ENCODE measurements at regions not wholly inside any gene's neighbourhood (a gene's known extent, or its start where the extent isn't known, plus 50 kb on each side); places are given as distances from the start of the nearest gene placed in this dataset.
A peak's percentile ranks its signal among the peaks of the same experiment; 100 is the strongest.
"Not testable (repeated sequence)": the region's sequence is repeated elsewhere in the genome, so short reads cannot be mapped to it uniquely, and the experiment has no call there.

GRCh38 chr12:72144553-72144952 lies 127.6 kb upstream of the TRHDE start:
- no peak for DNase-seq (ENCODE audit: extremely low read depth in 1 of 11, low read depth in 9 of 11, low spot score in 4 of 11)

GRCh38 chr12:72146495-72146894 lies 125.7 kb upstream of the TRHDE start:
- DNase-seq (ENCODE audit: extremely low read depth in 1 of 11, low read depth in 9 of 11, low spot score in 4 of 11) = no peak

GRCh38 chr12:72148709-72149108 lies 123.5 kb upstream of the TRHDE start:
- no peak for DNase-seq (ENCODE audit: extremely low read depth in 1 of 11, low read depth in 9 of 11, low spot score in 4 of 11)

- no peak for DNase-seq (ENCODE audit: extremely low read depth in 1 of 11, low read depth in 9 of 11, low spot score in 4 of 11)
Measured at GRCh38 chr12:72162875-72163274, 109.3 kb upstream of the TRHDE start.

- no peak for DNase-seq (ENCODE audit: extremely low read depth in 1 of 11, low read depth in 9 of 11, low spot score in 4 of 11)
Measured at GRCh38 chr12:72168851-72169250, 103.3 kb upstream of the TRHDE start.

GRCh38 chr12:72173974-72174373 lies 98.2 kb upstream of the TRHDE start:
- DNase-seq (ENCODE audit: extremely low read depth in 1 of 11, low read depth in 9 of 11, low spot score in 4 of 11) = no peak

GRCh38 chr12:72178244-72178643 lies 93.9 kb upstream of the TRHDE start:
- DNase-seq (ENCODE audit: extremely low read depth in 1 of 11, low read depth in 9 of 11, low spot score in 4 of 11) = no peak

- DNase-seq (ENCODE audit: extremely low read depth in 1 of 11, low read depth in 9 of 11, low spot score in 4 of 11) = no peak
Measured at GRCh38 chr12:72178871-72179270, 93.3 kb upstream of the TRHDE start.

GRCh38 chr12:72179841-72180240 lies 92.3 kb upstream of the TRHDE start:
- DNase-seq (ENCODE audit: extremely low read depth in 1 of 11, low read depth in 9 of 11, low spot score in 4 of 11) = no peak

GRCh38 chr12:72184971-72185533 lies 87.1 kb upstream of the TRHDE start:
- DNase-seq (ENCODE audit: extremely low read depth in 1 of 11, low read depth in 9 of 11, low spot score in 4 of 11) = not testable (repeated sequence)

- no peak for DNase-seq (ENCODE audit: extremely low read depth in 1 of 11, low read depth in 9 of 11, low spot score in 4 of 11)
Measured at GRCh38 chr12:72189266-72189665, 82.9 kb upstream of the TRHDE start.

- no peak for DNase-seq (ENCODE audit: extremely low read depth in 1 of 11, low read depth in 9 of 11, low spot score in 4 of 11)
Measured at GRCh38 chr12:72191761-72192160, 80.4 kb upstream of the TRHDE start.

GRCh38 chr12:72197790-72198189 lies 74.4 kb upstream of the TRHDE start:
- no peak for DNase-seq (ENCODE audit: extremely low read depth in 1 of 11, low read depth in 9 of 11, low spot score in 4 of 11)

GRCh38 chr12:72201457-72201856 lies 70.7 kb upstream of the TRHDE start:
- no peak for DNase-seq (ENCODE audit: extremely low read depth in 1 of 11, low read depth in 9 of 11, low spot score in 4 of 11)

GRCh38 chr12:72203764-72204335 lies 68.3 kb upstream of the TRHDE start:
- DNase-seq (ENCODE audit: extremely low read depth in 1 of 11, low read depth in 9 of 11, low spot score in 4 of 11) = no peak

GRCh38 chr12:72207079-72207478 lies 65.1 kb upstream of the TRHDE start:
- peak in 4 of 11 donors; percentile 2 to 21 (median 10) for DNase-seq (ENCODE audit: extremely low read depth in 1 of 11, low read depth in 9 of 11, low spot score in 4 of 11)

- no peak for DNase-seq (ENCODE audit: extremely low read depth in 1 of 11, low read depth in 9 of 11, low spot score in 4 of 11)
Measured at GRCh38 chr12:72207486-72208409, 64.4 kb upstream of the TRHDE start.

GRCh38 chr12:72209086-72209485 lies 63.1 kb upstream of the TRHDE start:
- no peak for DNase-seq (ENCODE audit: extremely low read depth in 1 of 11, low read depth in 9 of 11, low spot score in 4 of 11)

GRCh38 chr12:72214163-72214562 lies 58.0 kb upstream of the TRHDE start:
- DNase-seq (ENCODE audit: extremely low read depth in 1 of 11, low read depth in 9 of 11, low spot score in 4 of 11) = no peak

- DNase-seq (ENCODE audit: extremely low read depth in 1 of 11, low read depth in 9 of 11, low spot score in 4 of 11) = not testable (repeated sequence)
Measured at GRCh38 chr12:72215287-72215686, 56.9 kb upstream of the TRHDE start.

Data from renal cortex interstitium (tissue), 11 donors.